CD4-positive, alpha-beta T cell (primary cell): ENCODE measurements at regions not wholly inside any gene's neighbourhood (a gene's known extent, or its start where the extent isn't known, plus 50 kb on each side); places are given as distances from the start of the nearest gene placed in this dataset.

Experiments used
- ATAC-seq: fragments of 200-7000 bp; cut with Tn5 transposase; one replicate; pipeline ENCODE4 v1.10.0; 2022; ENCODE audit warnings: mild to moderate bottlenecking; ENCODE audit not compliant: poor library complexity
- CTCF ChIA-PET: fragments of 350-600 bp; sonication (Branson Sonifier 250); formaldehyde crosslinking; loops from one replicate; lab custom pipeline; 2021; ENCODE audit warnings: antibody characterized with exemption, inconsistent platforms; lab: Charles Lee
- POLR2A ChIA-PET: fragments of 350-600 bp; sonication (Branson Sonifier 250); formaldehyde crosslinking; loops from one replicate; lab custom pipeline; 2021; ENCODE audit warnings: antibody characterized with exemption, inconsistent platforms; lab: Charles Lee
- DNase-seq, 14 experiments: peaks; one replicate each; pipeline ENCODE4 v3.0.0-alpha.2; 2013 to 2020; ENCODE audit warnings: mixed read lengths in 2 of 14
- H3K27ac ChIP-seq, 2 donors: one replicate each; pipeline versions ENCODE4 v1.5.1 to v1.7.0; 2013; ENCODE audit warnings: low read length in 2 of 2, low read depth in 1 of 2, mild to moderate bottlenecking in 1 of 2
- H3K27me3 ChIP-seq, 2 experiments: 1 replicate in 1 of 2; 2 replicates in 1 of 2; pipeline versions ENCODE4 v1.6.1 to v1.7.0; 2013; ENCODE audit warnings: low read length in 2 of 2, control low read depth in 1 of 2, mild to moderate bottlenecking in 1 of 2, moderate library complexity in 1 of 2; ENCODE audit not compliant: insufficient read depth in 2 of 2, control insufficient read depth in 1 of 2
- H3K36me3 ChIP-seq: one replicate; pipeline ENCODE4 v1.6.1; 2013; ENCODE audit warnings: low read length, control low read depth; ENCODE audit not compliant: insufficient read depth
- H3K4me1 ChIP-seq: one replicate; pipeline ENCODE4 v1.6.1; 2013; ENCODE audit warnings: low read length, control low read depth; ENCODE audit not compliant: insufficient read depth
- H3K4me3 ChIP-seq: one replicate; pipeline ENCODE4 v1.5.1; 2013; ENCODE audit warnings: mild to moderate bottlenecking, low read length, moderate library complexity
- H3K9me3 ChIP-seq, 2 experiments: 1 replicate in 1 of 2; 2 replicates in 1 of 2; pipeline versions ENCODE4 v1.6.1 to v1.7.0; 2013; ENCODE audit warnings: low read length in 2 of 2, mild to moderate bottlenecking in 2 of 2, control low read depth in 1 of 2, moderate library complexity in 1 of 2; ENCODE audit not compliant: control insufficient read depth in 1 of 2, insufficient read depth in 1 of 2
- H3K27ac Mint-ChIP-seq: one replicate; pipeline ENCODE4 v1.8.0; 2020; ENCODE audit warnings: mixed read lengths
- H3K27me3 Mint-ChIP-seq: one replicate; pipeline ENCODE4 v1.8.0; 2021; ENCODE audit warnings: mixed read lengths
- H3K36me3 Mint-ChIP-seq: one replicate; pipeline ENCODE4 v1.8.0; 2021; ENCODE audit warnings: low read depth, mixed read lengths
- H3K4me1 Mint-ChIP-seq: one replicate; pipeline ENCODE4 v1.8.0; 2021; ENCODE audit warnings: low read depth, mixed read lengths
- H3K4me3 Mint-ChIP-seq: one replicate; pipeline ENCODE4 v1.8.0; 2020; ENCODE audit warnings: mild to moderate bottlenecking, mixed read lengths
- H3K9me3 Mint-ChIP-seq: one replicate; pipeline ENCODE4 v1.8.0; 2020; ENCODE audit warnings: mixed read lengths
- CTCF ChIP-seq: fragments of 200-600 bp; IDR thresholded peaks from one replicate; pipeline ENCODE4 v1.8.0; 2022; ENCODE audit warnings: antibody characterized with exemption, mild to moderate bottlenecking
- intact Hi-C, 2 experiments: fragments of 100-400 bp; cut with DNase I in 1 of 2; cut with micrococcal nuclease in 1 of 2; formaldehyde crosslinking; loops; one replicate each; pipeline versions ENCODE4 v1.15.1 to v1.9.0; 2023 to 2025; cut with DNase I, micrococcal nuclease

GRCh38 chr16:9404811-9405210 is 313.4 kb downstream of the HAPSTR1 start:
- DNase-seq (no peak), ATAC-seq (no peak)
- Mint-ChIP-seq H3K4me1 (no peaks in the 10 kb centered on the region), H3K27ac (no peak overlapping the region), H3K36me3 (no peaks in the 10 kb centered on the region), H3K4me3 (no peak overlapping the region), H3K27me3 (no peaks in the 10 kb centered on the region), H3K9me3 (no peaks in the 10 kb centered on the region)
- Histone ChIP-seq H3K9me3 (peaks cover 0 to under 1% of the 10 kb centered on the region in 2 experiments), H3K4me3 (no peak overlapping the region), H3K27me3 (no peaks in the 10 kb centered on the region), H3K36me3 (no peaks in the 10 kb centered on the region), H3K4me1 (no peaks in the 10 kb centered on the region), H3K27ac (no peak overlapping the region)
- intact Hi-C loops, result no loop called here
- POLR2A ChIA-PET, result no interaction called here
- CTCF ChIA-PET, result no interaction called here
- no peak for TF ChIP-seq CTCF

GRCh38 chr16:9406038-9406712 is 314.7 kb downstream of the HAPSTR1 start:
- H3K9me3 ChIP-seq, result no peaks in the 10 kb centered on the region
- no peaks in the 10 kb centered on the region for H3K36me3 ChIP-seq
- POLR2A ChIA-PET, result no interaction called here
- Mint-ChIP-seq H3K4me3 (no peak overlapping the region), H3K36me3 (no peaks in the 10 kb centered on the region), H3K9me3 (no peaks in the 10 kb centered on the region), H3K27me3 (no peaks in the 10 kb centered on the region), H3K27ac (no peak overlapping the region), H3K4me1 (no peaks in the 10 kb centered on the region)
- H3K4me3 ChIP-seq, result no peak overlapping the region
- CTCF ChIA-PET, result no interaction called here
- H3K4me1 ChIP-seq, result no peaks in the 10 kb centered on the region
- intact Hi-C loops, result no loop called here
- no peak overlapping the region for H3K27ac ChIP-seq
- no peak for DNase-seq
- no peak for ATAC-seq
- no peaks in the 10 kb centered on the region for H3K27me3 ChIP-seq
- no peak for TF ChIP-seq CTCF

- Mint-ChIP-seq H3K9me3 (no peaks in the 10 kb centered on the region), H3K4me1 (no peaks in the 10 kb centered on the region), H3K36me3 (no peaks in the 10 kb centered on the region), H3K4me3 (no peak overlapping the region), H3K27ac (no peak overlapping the region), H3K27me3 (no peaks in the 10 kb centered on the region)
- Histone ChIP-seq H3K4me3 (no peak overlapping the region), H3K36me3 (no peaks in the 10 kb centered on the region), H3K27ac (no peak overlapping the region), H3K27me3 (no peaks in the 10 kb centered on the region), H3K4me1 (no peaks in the 10 kb centered on the region), H3K9me3 (no peaks in the 10 kb centered on the region)
- no peak for TF ChIP-seq CTCF
- no peak for DNase-seq
- intact Hi-C loops, result no loop called here
- ChIA-PET POLR2A (no interaction called here), CTCF (no interaction called here)
- no peak for ATAC-seq
Observed at GRCh38 chr16:9407206-9407758, 315.8 kb downstream of the HAPSTR1 start.
